HepG2 (cell line): ENCODE measurements at regions not wholly inside any gene's neighbourhood (a gene's known extent, or its start where the extent isn't known, plus 50 kb on each side); places are given as distances from the start of the nearest gene placed in this dataset.

Source experiments
- FOXJ3 ChIP-seq: sonication (generic); formaldehyde crosslinking; IDR thresholded peaks from 2 replicates; pipeline ENCODE4 v1.4.0; 2020; ENCODE audit warnings: missing genetic modification reagents, mild to moderate bottlenecking, borderline replicate concordance
- MYC ChIP-seq: sonication (generic); formaldehyde crosslinking; IDR thresholded peaks from 2 replicates; pipeline ENCODE4 v1.9.0; 2021; ENCODE audit warnings: missing genetic modification reagents, borderline replicate concordance

GRCh38 chr2:18093196-18093595 is 214.7 kb downstream of the KCNS3 start:
- TF ChIP-seq FOXJ3 (CRISPR knock-in tag) (no peak), MYC (CRISPR knock-in tag) (no peak)
